CD4-positive, alpha-beta T cell treated with Interleukin-21 for 1 hour (primary cell): ENCODE measurements at regions not wholly inside any gene's neighbourhood (a gene's known extent, or its start where the extent isn't known, plus 50 kb on each side); places are given as distances from the start of the nearest gene placed in this dataset.
"Not testable (repeated sequence)": the region's sequence is repeated elsewhere in the genome, so short reads cannot be mapped to it uniquely, and the experiment has no call there.

Experiments
- DNase-seq: peaks from one replicate; pipeline ENCODE4 v3.0.0-alpha.2; 2020

- not testable (repeated sequence) for DNase-seq
These were observed 78.3 kb upstream of the EED start for GRCh38 chr11:86166287-86166686.

- DNase-seq: no peak
These were observed 80.4 kb upstream of the EED start for GRCh38 chr11:86164106-86164505.

- DNase-seq: not testable (repeated sequence)
These were observed 81.2 kb upstream of the EED start for GRCh38 chr11:86163221-86163876.

- no peak for DNase-seq
These were observed 82.3 kb upstream of the EED start for GRCh38 chr11:86162239-86162638.

- no peak for DNase-seq
These were observed 82.7 kb upstream of the EED start for GRCh38 chr11:86161837-86162236.

- no peak for DNase-seq
These were observed 83.2 kb upstream of the EED start for GRCh38 chr11:86161336-86161735.

- DNase-seq: no peak
These were observed 83.9 kb upstream of the EED start for GRCh38 chr11:86160541-86161149.

- no peak for DNase-seq
These were observed 85.0 kb upstream of the EED start for GRCh38 chr11:86159581-86159891.

- DNase-seq: no peak
These were observed 85.6 kb upstream of the EED start for GRCh38 chr11:86158704-86159580.

GRCh38 chr11:86157797-86158378, 86.7 kb upstream of the EED start:
- no peak for DNase-seq

- DNase-seq: no peak
These were observed 87.6 kb upstream of the PICALM start for GRCh38 chr11:86156397-86156955.

GRCh38 chr11:86155200-86155844, 86.4 kb upstream of the PICALM start:
- no peak for DNase-seq

- DNase-seq: no peak
These were observed 84.6 kb upstream of the PICALM start for GRCh38 chr11:86153439-86153838.

GRCh38 chr11:86152901-86153300, 84.0 kb upstream of the PICALM start:
- no peak for DNase-seq

GRCh38 chr11:86152006-86152862, 83.3 kb upstream of the PICALM start:
- DNase-seq: no peak

GRCh38 chr11:86151174-86152005, 82.5 kb upstream of the PICALM start:
- DNase-seq: no peak

GRCh38 chr11:86150847-86151173, 81.9 kb upstream of the PICALM start:
- no peak for DNase-seq

GRCh38 chr11:86149792-86150191, 80.9 kb upstream of the PICALM start:
- no peak for DNase-seq

- no peak for DNase-seq
These were observed 79.5 kb upstream of the PICALM start for GRCh38 chr11:86148345-86148747.

- no peak for DNase-seq
These were observed 78.1 kb upstream of the PICALM start for GRCh38 chr11:86147004-86147403.
